Omental fat pad (tissue), 3 donors: ENCODE measurements at regions not wholly inside any gene's neighbourhood (a gene's known extent, or its start where the extent isn't known, plus 50 kb on each side); places are given as distances from the start of the nearest gene placed in this dataset.

Experiments used
- ATAC-seq: fragments of 150-250 bp; one replicate; pipeline ENCODE4 v1.9.1; 2016; ENCODE audit warnings: mild to moderate bottlenecking, moderate library complexity; ENCODE audit not compliant: low FRiP score
- DNase-seq: peaks from one replicate; pipeline ENCODE4 v3.0.0-alpha.2; 2019; ENCODE audit warnings: low spot score
- TF ChIP-seq, protein P1 (sequence below), 3 donors: fragments of 450-650 bp; IDR thresholded peaks; one replicate each; pipeline ENCODE4 v1.5.1; 2016 to 2017; ENCODE audit warnings: antibody characterized with exemption in 3 of 3, mild to moderate bottlenecking in 3 of 3, moderate library complexity in 2 of 3

DNA sequence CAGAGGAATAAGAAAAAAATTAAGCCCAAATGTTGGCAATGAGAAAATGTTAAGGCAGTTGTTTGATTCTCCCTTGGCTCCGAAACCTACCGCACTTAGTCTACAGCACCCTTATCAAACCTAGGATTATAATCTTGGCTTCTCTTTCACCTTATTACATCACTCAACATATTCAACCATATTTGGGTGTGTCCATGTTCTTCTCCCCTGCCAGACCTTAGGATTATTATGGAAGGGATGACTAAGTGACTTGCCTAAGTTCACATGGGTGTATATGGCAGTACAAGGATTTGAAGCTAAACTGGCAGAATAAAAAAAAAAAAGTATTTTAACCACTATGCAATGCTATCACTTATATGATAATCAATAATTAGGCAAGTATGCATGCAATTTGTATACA, 76.4 kb downstream of the PLK2 start:
- no peak for ATAC-seq
- no peak for DNase-seq
- TF ChIP-seq, protein P1, sequence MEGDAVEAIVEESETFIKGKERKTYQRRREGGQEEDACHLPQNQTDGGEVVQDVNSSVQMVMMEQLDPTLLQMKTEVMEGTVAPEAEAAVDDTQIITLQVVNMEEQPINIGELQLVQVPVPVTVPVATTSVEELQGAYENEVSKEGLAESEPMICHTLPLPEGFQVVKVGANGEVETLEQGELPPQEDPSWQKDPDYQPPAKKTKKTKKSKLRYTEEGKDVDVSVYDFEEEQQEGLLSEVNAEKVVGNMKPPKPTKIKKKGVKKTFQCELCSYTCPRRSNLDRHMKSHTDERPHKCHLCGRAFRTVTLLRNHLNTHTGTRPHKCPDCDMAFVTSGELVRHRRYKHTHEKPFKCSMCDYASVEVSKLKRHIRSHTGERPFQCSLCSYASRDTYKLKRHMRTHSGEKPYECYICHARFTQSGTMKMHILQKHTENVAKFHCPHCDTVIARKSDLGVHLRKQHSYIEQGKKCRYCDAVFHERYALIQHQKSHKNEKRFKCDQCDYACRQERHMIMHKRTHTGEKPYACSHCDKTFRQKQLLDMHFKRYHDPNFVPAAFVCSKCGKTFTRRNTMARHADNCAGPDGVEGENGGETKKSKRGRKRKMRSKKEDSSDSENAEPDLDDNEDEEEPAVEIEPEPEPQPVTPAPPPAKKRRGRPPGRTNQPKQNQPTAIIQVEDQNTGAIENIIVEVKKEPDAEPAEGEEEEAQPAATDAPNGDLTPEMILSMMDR (IDR thresholded peaks at IDR 0.05): no peak

DNA sequence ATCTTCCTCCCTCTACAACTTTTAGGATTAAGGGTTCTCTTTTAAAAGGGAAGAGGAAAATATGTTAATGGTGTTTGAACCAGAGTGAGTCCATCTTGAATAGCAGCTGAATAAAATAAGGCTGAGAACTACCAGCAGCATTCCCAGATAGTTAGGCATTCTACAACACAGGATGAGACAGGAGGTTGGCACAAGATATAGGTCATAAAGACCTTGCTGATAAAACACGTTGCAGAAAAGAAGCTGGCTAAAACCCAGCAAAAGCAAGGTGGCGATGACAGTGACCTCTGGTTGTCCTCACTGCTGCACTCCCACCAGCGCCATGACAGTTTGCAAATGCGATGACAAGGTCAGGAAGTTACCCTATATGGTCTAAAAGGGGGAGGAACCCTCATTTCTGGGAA, 77.8 kb downstream of the PLK2 start:
- TF ChIP-seq, protein P1 (IDR thresholded peaks at IDR 0.05): no peak
- DNase-seq (no peak), ATAC-seq (no peak)

DNA sequence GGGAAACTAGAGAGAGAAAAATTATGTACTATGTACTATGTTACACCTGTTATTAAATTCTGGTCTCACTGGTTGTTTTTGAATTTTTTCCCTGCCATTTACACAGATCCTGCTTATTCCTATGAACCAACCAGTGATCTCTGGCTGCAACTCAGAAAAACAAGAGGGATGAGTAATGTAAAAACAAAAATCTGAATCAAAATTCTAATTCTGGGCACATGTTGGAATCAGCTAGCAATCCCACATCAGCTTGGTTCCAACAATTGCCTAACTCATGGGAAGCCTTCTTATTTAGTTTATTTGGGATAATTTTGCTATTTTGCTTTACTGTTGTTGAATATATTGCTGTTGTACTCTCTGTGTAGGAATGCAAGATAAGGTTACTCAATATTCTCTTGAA, 78.3 kb downstream of the PLK2 start:
- no peak for DNase-seq

DNA sequence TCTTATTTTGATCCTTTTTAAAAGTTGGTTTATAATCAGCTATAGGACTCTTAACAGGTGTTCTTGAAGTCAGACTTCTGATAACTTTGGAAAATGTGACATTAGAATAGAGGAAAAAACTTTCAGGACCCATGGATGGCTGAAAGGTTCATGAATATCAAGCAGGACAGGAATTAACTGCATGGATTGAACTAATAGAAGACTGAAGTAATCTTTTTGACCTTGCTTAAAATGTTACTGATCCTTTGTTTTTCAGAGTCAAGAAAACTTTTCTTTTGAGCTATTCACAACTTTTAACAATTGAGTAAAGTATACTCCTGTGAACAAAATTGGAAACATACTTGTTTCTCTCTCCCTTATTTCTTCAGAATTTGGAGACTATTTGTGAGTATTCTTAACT, 79.2 kb downstream of the PLK2 start:
- TF ChIP-seq, protein P1 (IDR thresholded peaks at IDR 0.05): no peak
- DNase-seq (no peak), ATAC-seq (no peak)

More for the DNA sequence above, 78.3 kb downstream of the PLK2 start:
- ATAC-seq: no peak
- TF ChIP-seq, protein P1 (IDR thresholded peaks at IDR 0.05): no peak

DNA sequence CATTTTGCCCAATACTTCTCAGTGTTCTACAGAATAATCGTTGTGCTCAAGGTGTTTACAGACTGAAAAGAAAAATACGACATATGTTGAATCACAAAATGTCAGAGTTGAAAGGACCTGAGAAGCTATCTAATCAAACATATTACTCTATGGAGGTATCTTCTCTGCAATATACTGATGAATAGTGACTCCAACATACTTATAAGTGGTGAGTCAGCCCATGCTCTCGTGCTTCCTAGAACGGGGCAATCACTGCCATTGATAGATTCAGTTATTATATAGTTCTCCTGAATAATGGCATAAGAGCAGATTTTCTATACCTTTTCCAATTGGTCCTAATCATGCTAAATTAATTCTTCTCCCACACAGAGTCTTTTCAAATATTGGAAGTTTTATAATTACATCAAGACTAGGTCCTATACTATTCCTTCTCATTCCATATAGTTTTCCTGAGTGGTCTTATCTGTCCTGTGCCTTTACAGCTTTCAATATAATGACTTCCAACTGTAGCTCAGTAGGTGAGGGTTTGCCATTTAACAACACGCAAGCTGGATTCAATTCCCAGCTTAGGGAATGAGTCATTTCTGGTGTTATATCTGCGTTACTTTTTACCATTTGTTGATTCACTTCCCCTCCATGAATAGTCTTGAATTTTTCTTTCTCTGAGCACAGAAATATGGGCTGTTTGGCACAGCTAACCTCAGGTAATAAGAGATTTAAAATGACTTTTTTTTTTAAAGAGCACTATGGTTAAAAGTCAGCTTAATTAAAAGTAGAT, 81.1 kb downstream of the PLK2 start:
- ATAC-seq: no peak
- TF ChIP-seq, protein P1 (IDR thresholded peaks at IDR 0.05): no peak
- DNase-seq: no peak

DNA sequence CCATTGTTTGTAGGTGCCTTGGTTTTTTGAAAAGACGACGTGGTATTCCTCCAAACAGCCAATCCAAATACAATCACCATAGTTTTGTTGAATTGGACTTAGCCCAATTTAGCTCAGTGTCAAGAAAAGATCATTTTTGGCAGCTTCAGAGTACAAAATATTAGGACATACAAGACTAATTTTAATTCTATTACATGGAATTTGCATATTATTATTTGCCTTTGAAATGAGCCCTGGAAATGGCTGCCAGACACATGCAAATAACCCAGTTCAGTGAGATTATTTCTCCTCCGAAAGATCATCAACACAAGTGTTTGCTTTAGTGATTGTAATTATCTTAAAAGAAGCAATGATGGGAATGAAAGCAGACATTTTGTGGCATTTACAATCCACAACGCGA, 89.3 kb downstream of the PLK2 start:
- TF ChIP-seq, protein P1 (IDR thresholded peaks at IDR 0.05): no peak
- ATAC-seq: no peak
- DNase-seq: no peak

DNA sequence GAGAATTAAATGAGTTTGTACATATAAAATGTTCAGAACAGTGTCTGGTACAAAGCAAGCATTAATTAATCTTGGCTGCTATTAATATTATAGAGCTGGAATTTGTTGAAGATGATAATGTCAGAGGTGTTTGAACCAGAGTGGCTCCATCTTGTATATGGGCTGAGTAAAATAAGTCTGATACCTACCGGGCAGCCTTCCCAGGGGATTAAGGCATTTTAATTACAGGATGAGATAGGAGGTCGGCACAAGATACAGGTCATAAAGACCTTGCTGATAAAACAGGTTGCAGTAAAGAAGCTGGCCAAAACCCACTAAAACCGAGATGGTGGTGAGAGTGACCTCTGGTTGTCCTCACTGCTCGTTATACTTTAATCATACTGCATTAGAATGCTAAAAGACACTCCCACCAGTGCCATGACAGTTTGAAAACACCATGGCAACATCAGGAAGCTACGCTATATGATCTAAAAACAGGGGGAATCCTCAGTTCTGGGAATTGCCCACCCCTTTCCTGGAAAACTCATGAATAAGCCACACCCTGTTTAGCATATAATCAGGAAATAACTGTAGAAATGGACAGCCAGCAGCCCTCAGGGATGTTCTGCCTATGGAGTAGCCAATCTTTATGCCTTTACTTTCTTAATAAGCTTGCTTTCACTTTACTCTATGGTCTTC, 90.2 kb downstream of the PLK2 start:
- TF ChIP-seq, protein P1 (IDR thresholded peaks at IDR 0.05): no peak
- no peak for ATAC-seq
- DNase-seq: no peak
